Adrenal gland (tissue), 9 donors: ENCODE measurements at regions not wholly inside any gene's neighbourhood (a gene's known extent, or its start where the extent isn't known, plus 50 kb on each side); places are given as distances from the start of the nearest gene placed in this dataset.

Experiments
- DNase-seq, 7 donors: peaks; one replicate each; pipeline ENCODE4 v3.0.0-alpha.2; 2019 to 2020
- H3K27ac ChIP-seq, 5 donors: fragments of 200-600 bp; sonication (generic) in 4 of 5; 1 replicate in 3 of 5; 2 replicates in 2 of 5; pipeline versions ENCODE4 v1.5.1 to v1.8.0; 2016 to 2020; ENCODE audit warnings: mild to moderate bottlenecking in 1 of 5
- H3K27me3 ChIP-seq: fragments of 200-600 bp; 2 replicates; pipeline ENCODE4 v1.8.0; 2021
- H3K36me3 ChIP-seq, 2 donors: fragments of 200-600 bp; replicated peaks in 1 of 2; 1 replicate in 1 of 2; 2 replicates in 1 of 2; pipeline versions ENCODE4 v1.5.1 to v1.8.0; 2018 to 2022
- H3K4me1 ChIP-seq, 2 donors: fragments of 200-600 bp; replicated peaks in 1 of 2; 1 replicate in 1 of 2; 2 replicates in 1 of 2; pipeline versions ENCODE4 v1.5.1 to v1.8.0; 2018 to 2021
- H3K4me3 ChIP-seq, 4 donors: fragments of 200-600 bp; sonication (generic) in 3 of 4; one replicate each; pipeline ENCODE4 v1.5.1; 2016 to 2018
- H3K9me3 ChIP-seq, 3 donors: fragments of 200-600 bp; sonication (generic) in 1 of 3; replicated peaks in 1 of 3; 1 replicate in 2 of 3; 2 replicates in 1 of 3; pipeline versions ENCODE4 v1.5.1 to v1.8.0; 2016 to 2021
- CTCF ChIP-seq, 6 experiments: fragments of 450-650 bp in 4 of 6; fragments of 200-600 bp in 2 of 6; sonication (generic) in 1 of 6; IDR thresholded peaks; 1 replicate in 5 of 6; 2 replicates in 1 of 6; pipeline versions ENCODE4 v1.5.1 to v1.8.0; 2016 to 2021; ENCODE audit warnings: antibody characterized with exemption in 6 of 6, mild to moderate bottlenecking in 2 of 6, moderate library complexity in 1 of 6
- POLR2A ChIP-seq, 2 donors: fragments of 450-650 bp; IDR thresholded peaks; one replicate each; pipeline ENCODE4 v1.6.1; 2017; ENCODE audit warnings: antibody characterized with exemption in 2 of 2, mild to moderate bottlenecking in 2 of 2, moderate library complexity in 1 of 2
- WGBS, 4 donors: extraction: QIAGEN DNeasy Blood & Tissue Kit in 2 of 4; methylation state at CpG; one replicate each; pipeline versions ENCODE4 v1.1.5 to v1.1.7; 2013 to 2017; 5-methylcytosine and 5-hydroxymethylcytosine counted together
- intact Hi-C, 2 donors: fragments of 100-400 bp; cut with DNase I; formaldehyde crosslinking; loops; one replicate each; pipeline versions ENCODE4 v1.14.1 to v1.15.0; 2022 to 2023
- donor health status: healthy with polysubstance abuse.
- donor health status: Bipolar disorder and iron deficiency.
- donor health status: DM: yes; HTN: yes; CAD: no.
- donor health status: DM: no; HTN: no; CAD: no.
- donor health status: DM: no; HTN: no; CAD: no.

- intact Hi-C loops = no loop called here
- no peaks in the 10 kb centered on the region for H3K9me3 ChIP-seq
- TF ChIP-seq POLR2A (IDR thresholded peaks at IDR 0.05) (no peak), CTCF (IDR thresholded peaks at IDR 0.05) (no peak)
- no peak for DNase-seq
- WGBS, 4 donors = 83 to 92% (median 86%) methylated on average over 2 of the region's 2 CpGs
- no peak overlapping the region for H3K4me3 ChIP-seq
- H3K4me1 ChIP-seq = no peaks in the 10 kb centered on the region
- H3K36me3 ChIP-seq = no peaks in the 10 kb centered on the region
- H3K27ac ChIP-seq = no peak overlapping the region
- H3K27me3 ChIP-seq = peaks cover 6% of the 10 kb centered on the region
Measured at GRCh38 chr7:85405016-85405902, 218.4 kb upstream of the SEMA3D start.

- intact Hi-C loops = no loop called here
- WGBS, 4 donors = 79 to 96% (median 92%) methylated on average over 1 of the region's 1 CpG
- Histone ChIP-seq H3K4me1 (no peaks in the 10 kb centered on the region), H3K4me3 (no peak overlapping the region), H3K27me3 (peaks cover under 1% of the 10 kb centered on the region), H3K9me3 (no peaks in the 10 kb centered on the region), H3K36me3 (no peaks in the 10 kb centered on the region), H3K27ac (no peak overlapping the region)
- DNase-seq = no peak
- no peak for TF ChIP-seq POLR2A (IDR thresholded peaks at IDR 0.05)
- TF ChIP-seq CTCF (IDR thresholded peaks at IDR 0.05) = no peak
Measured at GRCh38 chr7:85396676-85397075, 209.8 kb upstream of the SEMA3D start.

GRCh38 chr7:85392789-85393188 is 205.9 kb upstream of the SEMA3D start:
- H3K36me3 ChIP-seq = no peaks in the 10 kb centered on the region
- no peaks in the 10 kb centered on the region for H3K9me3 ChIP-seq
- no peak overlapping the region for H3K27ac ChIP-seq
- WGBS, 4 donors = 63 to 89% (median 71%) methylated on average over 1 of the region's 1 CpG
- no peaks in the 10 kb centered on the region for H3K27me3 ChIP-seq
- intact Hi-C loops = no loop called here
- no peaks in the 10 kb centered on the region for H3K4me1 ChIP-seq
- H3K4me3 ChIP-seq = no peak overlapping the region
- TF ChIP-seq POLR2A (IDR thresholded peaks at IDR 0.05) = no peak
- TF ChIP-seq CTCF (IDR thresholded peaks at IDR 0.05) = no peak
- DNase-seq = no peak

GRCh38 chr7:85392326-85392725 is 205.5 kb upstream of the SEMA3D start:
- no peaks in the 10 kb centered on the region for H3K36me3 ChIP-seq
- H3K27me3 ChIP-seq = no peaks in the 10 kb centered on the region
- DNase-seq = no peak
- H3K9me3 ChIP-seq = no peaks in the 10 kb centered on the region
- WGBS, 4 donors = 54 to 67% (median 65%) methylated on average over 4 of the region's 4 CpGs
- no peak overlapping the region for H3K27ac ChIP-seq
- H3K4me1 ChIP-seq = no peaks in the 10 kb centered on the region
- intact Hi-C loops = no loop called here
- no peak overlapping the region for H3K4me3 ChIP-seq
- TF ChIP-seq POLR2A (IDR thresholded peaks at IDR 0.05) (no peak), CTCF (IDR thresholded peaks at IDR 0.05) (no peak)
